GM23338 (cell line): ENCODE measurements at regions not wholly inside any gene's neighbourhood (a gene's known extent, or its start where the extent isn't known, plus 50 kb on each side); places are given as distances from the start of the nearest gene placed in this dataset.

Source experiments
- ATAC-seq: fragments of 200-7000 bp; cut with Tn5 transposase; 3 replicates; pipeline ENCODE4 v1.9.1; 2020
- DNase-seq: peaks from one replicate; pipeline ENCODE4 v3.0.0-alpha.2; 2015; ENCODE audit warnings: low spot score
- H2AFZ ChIP-seq: fragments of 200-600 bp; sonication (generic); 2 replicates; pipeline ENCODE4 v1.8.0; 2016; ENCODE audit warnings: antibody characterized with exemption, mild to moderate bottlenecking, moderate library complexity
- H3F3A ChIP-seq: fragments of 200-600 bp; sonication (generic); replicated peaks from 2 replicates; pipeline ENCODE4 v1.8.0; 2017; ENCODE audit warnings: antibody characterized with exemption, mixed run types, low read depth
- H3K27ac ChIP-seq: fragments of 200-600 bp; sonication (generic); 2 replicates; pipeline ENCODE4 v1.6.1; 2016; ENCODE audit warnings: low read depth
- H3K27me3 ChIP-seq: fragments of 200-600 bp; sonication (generic); 2 replicates; pipeline ENCODE4 v1.8.0; 2016; ENCODE audit warnings: mild to moderate bottlenecking, mixed run types, moderate library complexity; ENCODE audit not compliant: insufficient read depth
- H3K36me3 ChIP-seq: fragments of 200-600 bp; sonication (generic); 2 replicates; pipeline ENCODE4 v1.8.0; 2016; ENCODE audit warnings: mild to moderate bottlenecking; ENCODE audit not compliant: insufficient read depth
- H3K4me1 ChIP-seq: fragments of 200-600 bp; sonication (generic); 2 replicates; pipeline ENCODE4 v1.8.0; 2016; ENCODE audit warnings: mild to moderate bottlenecking, moderate library complexity; ENCODE audit not compliant: insufficient read depth
- H3K4me2 ChIP-seq: fragments of 200-600 bp; sonication (generic); 2 replicates; pipeline ENCODE4 v1.7.1; 2017; ENCODE audit warnings: mixed run types
- H3K4me3 ChIP-seq: fragments of 200-600 bp; sonication (generic); 2 replicates; pipeline ENCODE4 v1.6.1; 2016; ENCODE audit warnings: mixed run types
- H3K79me2 ChIP-seq: fragments of 200-600 bp; sonication (generic); replicated peaks from 2 replicates; pipeline ENCODE4 v1.8.0; 2017; ENCODE audit warnings: mild to moderate bottlenecking; ENCODE audit not compliant: insufficient read depth
- H3K9me2 ChIP-seq: fragments of 200-600 bp; sonication (generic); 2 replicates; pipeline ENCODE4 v1.8.0; 2017; ENCODE audit not compliant: insufficient read depth
- H4K20me1 ChIP-seq: fragments of 200-600 bp; sonication (generic); replicated peaks from 2 replicates; pipeline ENCODE4 v1.8.0; 2017; ENCODE audit warnings: mild to moderate bottlenecking; ENCODE audit not compliant: insufficient read depth
- H3K27ac Mint-ChIP-seq: 2 replicates; pipeline ENCODE4 v1.8.0; 2020; ENCODE audit warnings: inconsistent platforms, mild to moderate bottlenecking, moderate library complexity, mixed read lengths
- H3K27me3 Mint-ChIP-seq: 3 replicates; pipeline ENCODE4 v1.8.0; 2022; ENCODE audit warnings: low read depth, mild to moderate bottlenecking, moderate library complexity, mixed read lengths, inconsistent platforms; ENCODE audit not compliant: insufficient read depth, poor library complexity
- H3K36me3 Mint-ChIP-seq: 3 replicates; pipeline ENCODE4 v1.8.0; 2021; ENCODE audit warnings: low read depth, mild to moderate bottlenecking, inconsistent platforms, moderate library complexity, mixed read lengths
- H3K4me1 Mint-ChIP-seq: 3 replicates; pipeline ENCODE4 v1.8.0; 2020; ENCODE audit warnings: mild to moderate bottlenecking, inconsistent platforms, mixed read lengths
- H3K4me3 Mint-ChIP-seq: 3 replicates; pipeline ENCODE4 v1.8.0; 2021; ENCODE audit warnings: moderate library complexity, mild to moderate bottlenecking, inconsistent platforms, mixed read lengths
- H3K9me3 Mint-ChIP-seq: 3 replicates; pipeline ENCODE4 v1.8.0; 2020; ENCODE audit warnings: moderate library complexity, mild to moderate bottlenecking, inconsistent platforms, mixed read lengths
- CTCF ChIP-seq, 2 experiments: fragments of 200-600 bp in 1 of 2; sonication (generic) in 1 of 2; conservative IDR thresholded peaks; 2 replicates each; pipeline versions ENCODE4 v1.5.1 to v1.6.1; 2016 to 2017; ENCODE audit warnings: antibody characterized with exemption in 2 of 2, low read depth in 2 of 2, mild to moderate bottlenecking in 2 of 2, moderate library complexity in 1 of 2
- EZH2phosphoT487 ChIP-seq: fragments of 200-600 bp; sonication (generic); IDR thresholded peaks from one replicate; pipeline ENCODE4 v1.8.1; 2018; ENCODE audit warnings: antibody characterized with exemption; ENCODE audit not compliant: unreplicated experiment
- JUNB ChIP-seq: IDR thresholded peaks from one replicate; pipeline ENCODE4 v1.6.1; 2016; ENCODE audit warnings: antibody characterized with exemption; ENCODE audit not compliant: unreplicated experiment
- NANOG ChIP-seq: IDR thresholded peaks from 2 replicates; pipeline ENCODE4 v1.6.1; 2016; ENCODE audit warnings: antibody characterized with exemption, borderline replicate concordance
- REST ChIP-seq: IDR thresholded peaks from one replicate; pipeline ENCODE4 v1.6.1; 2018; ENCODE audit warnings: antibody characterized with exemption; ENCODE audit not compliant: unreplicated experiment
- STAT1 ChIP-seq: IDR thresholded peaks from one replicate; pipeline ENCODE4 v1.6.1; 2016; ENCODE audit warnings: antibody characterized with exemption; ENCODE audit not compliant: unreplicated experiment
- ZNF114 ChIP-seq: fragments of 250-450 bp; sonication (Bioruptor Pico); IDR thresholded peaks from 2 replicates; pipeline ENCODE4 v1.5.0; 2020; ENCODE audit warnings: mild to moderate bottlenecking, moderate library complexity
- ZNF462 ChIP-seq: fragments of 250-450 bp; sonication (Bioruptor Pico); IDR thresholded peaks from 2 replicates; pipeline ENCODE4 v1.5.0; 2020; ENCODE audit warnings: mild to moderate bottlenecking, moderate library complexity

- Histone ChIP-seq H3K4me3 (no peak overlapping the region), H3K4me1 (no peaks in the 10 kb centered on the region), H4K20me1 (no peaks in the 10 kb centered on the region), H3K9me2 (no peaks in the 10 kb centered on the region), H3K4me2 (no peak overlapping the region), H3K79me2 (no peaks in the 10 kb centered on the region), H3K27me3 (no peaks in the 10 kb centered on the region), H3K27ac (no peak overlapping the region), H2AFZ (no peak overlapping the region), H3F3A (no peaks in the 10 kb centered on the region), H3K36me3 (no peaks in the 10 kb centered on the region)
- no peak overlapping the region for H3K27ac Mint-ChIP-seq
- TF ChIP-seq CTCF (conservative IDR thresholded peaks at IDR 0.05; ENCODE audit: low read depth in 2 of 2) (no peak), REST (no peak), EZH2phosphoT487 (no peak), ZNF462 (no peak), JUNB (no peak), NANOG (no peak), STAT1 (no peak), ZNF114 (no peak)
- H3K36me3 Mint-ChIP-seq: 0 out of 3 replicates have a peak, but pooled peaks cover under 1% of the 10 kb centered on the region
- H3K27me3 Mint-ChIP-seq: no peaks in the 10 kb centered on the region
- DNase-seq (no peak), ATAC-seq (no peak)
- no peaks in the 10 kb centered on the region for H3K4me1 Mint-ChIP-seq
- peaks cover 3% of the 10 kb centered on the region; the same call in 2 of the 3 replicates for H3K9me3 Mint-ChIP-seq
- H3K4me3 Mint-ChIP-seq: no peak overlapping the region
Observed at GRCh38 chr12:78764913-78765312, 99.7 kb upstream of the SYT1 start.
